DOHH2 (cell line): ENCODE measurements at regions not wholly inside any gene's neighbourhood (a gene's known extent, or its start where the extent isn't known, plus 50 kb on each side); places are given as distances from the start of the nearest gene placed in this dataset.
"Not testable (repeated sequence)": the region's sequence is repeated elsewhere in the genome, so short reads cannot be mapped to it uniquely, and the experiment has no call there.

Experiments
- EZH2phosphoT487 ChIP-seq: fragments of 200-600 bp; sonication (generic); IDR thresholded peaks from 2 replicates; pipeline ENCODE4 v1.6.1; 2017; ENCODE audit warnings: borderline replicate concordance, mild to moderate bottlenecking, antibody characterized with exemption, low read length, moderate library complexity, mixed read lengths
- TF ChIP-seq, protein P1 (sequence below): fragments of 200-600 bp; sonication (generic); IDR thresholded peaks from one replicate; pipeline ENCODE4 v1.5.1; 2014; ENCODE audit warnings: antibody characterized with exemption, mild to moderate bottlenecking, low read depth, low read length; ENCODE audit not compliant: poor library complexity, severe bottlenecking

DNA sequence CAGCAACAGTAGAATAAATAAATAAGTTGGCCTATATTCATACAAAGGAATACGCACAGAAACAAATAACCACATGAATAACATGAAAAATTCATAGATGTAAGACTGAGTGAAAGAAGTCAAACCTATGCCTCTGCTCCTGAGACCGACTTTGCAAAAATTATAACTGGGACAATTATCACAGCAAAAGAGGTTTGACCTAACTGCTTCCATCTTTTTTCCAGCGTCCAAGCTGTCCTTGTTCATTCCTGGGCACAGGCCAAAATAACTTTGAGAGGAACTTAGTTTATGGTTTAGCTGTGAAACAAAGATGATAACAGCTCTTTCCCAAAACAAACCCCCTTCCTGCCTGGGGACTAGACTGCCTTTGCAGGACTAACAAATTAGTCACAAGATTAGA is 109.6 kb upstream of the NBPF11 start:
- TF ChIP-seq, protein P1, sequence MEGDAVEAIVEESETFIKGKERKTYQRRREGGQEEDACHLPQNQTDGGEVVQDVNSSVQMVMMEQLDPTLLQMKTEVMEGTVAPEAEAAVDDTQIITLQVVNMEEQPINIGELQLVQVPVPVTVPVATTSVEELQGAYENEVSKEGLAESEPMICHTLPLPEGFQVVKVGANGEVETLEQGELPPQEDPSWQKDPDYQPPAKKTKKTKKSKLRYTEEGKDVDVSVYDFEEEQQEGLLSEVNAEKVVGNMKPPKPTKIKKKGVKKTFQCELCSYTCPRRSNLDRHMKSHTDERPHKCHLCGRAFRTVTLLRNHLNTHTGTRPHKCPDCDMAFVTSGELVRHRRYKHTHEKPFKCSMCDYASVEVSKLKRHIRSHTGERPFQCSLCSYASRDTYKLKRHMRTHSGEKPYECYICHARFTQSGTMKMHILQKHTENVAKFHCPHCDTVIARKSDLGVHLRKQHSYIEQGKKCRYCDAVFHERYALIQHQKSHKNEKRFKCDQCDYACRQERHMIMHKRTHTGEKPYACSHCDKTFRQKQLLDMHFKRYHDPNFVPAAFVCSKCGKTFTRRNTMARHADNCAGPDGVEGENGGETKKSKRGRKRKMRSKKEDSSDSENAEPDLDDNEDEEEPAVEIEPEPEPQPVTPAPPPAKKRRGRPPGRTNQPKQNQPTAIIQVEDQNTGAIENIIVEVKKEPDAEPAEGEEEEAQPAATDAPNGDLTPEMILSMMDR: not testable (repeated sequence)
- TF ChIP-seq EZH2phosphoT487: not testable (repeated sequence)
